ENCODE measurements at regions not wholly inside any gene's neighbourhood (a gene's known extent, or its start where the extent isn't known, plus 50 kb on each side); places are given as distances from the start of the nearest gene placed in this dataset.

DNA sequence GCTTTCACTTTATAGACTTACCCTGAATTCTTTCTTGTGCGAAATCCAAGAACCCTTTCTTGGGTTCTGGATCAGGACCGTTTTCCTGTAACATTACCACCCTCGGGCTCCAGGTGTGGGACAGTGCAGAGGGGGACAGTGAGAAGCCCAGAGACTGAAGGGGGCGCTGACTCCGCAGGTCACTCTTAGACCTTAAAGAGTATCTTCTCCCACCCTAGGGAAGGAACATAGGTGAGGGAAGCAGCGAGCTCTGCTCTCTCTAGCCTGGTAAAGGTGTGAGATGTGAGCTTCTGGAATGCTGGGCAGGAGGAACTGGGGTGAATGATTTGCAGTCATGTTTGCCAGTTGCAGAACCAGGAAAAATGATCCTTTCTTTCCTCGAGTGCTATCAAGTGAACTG is 80.8 kb upstream of the ZNF507 start:
- no peak for TF ChIP-seq RCOR1 (IDR thresholded peaks at IDR 0.05; ENCODE audit: insufficient replicate concordance, low read length)
- TF ChIP-seq, protein P1, sequence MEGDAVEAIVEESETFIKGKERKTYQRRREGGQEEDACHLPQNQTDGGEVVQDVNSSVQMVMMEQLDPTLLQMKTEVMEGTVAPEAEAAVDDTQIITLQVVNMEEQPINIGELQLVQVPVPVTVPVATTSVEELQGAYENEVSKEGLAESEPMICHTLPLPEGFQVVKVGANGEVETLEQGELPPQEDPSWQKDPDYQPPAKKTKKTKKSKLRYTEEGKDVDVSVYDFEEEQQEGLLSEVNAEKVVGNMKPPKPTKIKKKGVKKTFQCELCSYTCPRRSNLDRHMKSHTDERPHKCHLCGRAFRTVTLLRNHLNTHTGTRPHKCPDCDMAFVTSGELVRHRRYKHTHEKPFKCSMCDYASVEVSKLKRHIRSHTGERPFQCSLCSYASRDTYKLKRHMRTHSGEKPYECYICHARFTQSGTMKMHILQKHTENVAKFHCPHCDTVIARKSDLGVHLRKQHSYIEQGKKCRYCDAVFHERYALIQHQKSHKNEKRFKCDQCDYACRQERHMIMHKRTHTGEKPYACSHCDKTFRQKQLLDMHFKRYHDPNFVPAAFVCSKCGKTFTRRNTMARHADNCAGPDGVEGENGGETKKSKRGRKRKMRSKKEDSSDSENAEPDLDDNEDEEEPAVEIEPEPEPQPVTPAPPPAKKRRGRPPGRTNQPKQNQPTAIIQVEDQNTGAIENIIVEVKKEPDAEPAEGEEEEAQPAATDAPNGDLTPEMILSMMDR (conservative IDR thresholded peaks at IDR 0.05; ENCODE audit: low read depth, low read length): no peak
- no peak for TF ChIP-seq RAD21 (IDR thresholded peaks at IDR 0.05; ENCODE audit: low read length)
- TF ChIP-seq, protein P2, sequence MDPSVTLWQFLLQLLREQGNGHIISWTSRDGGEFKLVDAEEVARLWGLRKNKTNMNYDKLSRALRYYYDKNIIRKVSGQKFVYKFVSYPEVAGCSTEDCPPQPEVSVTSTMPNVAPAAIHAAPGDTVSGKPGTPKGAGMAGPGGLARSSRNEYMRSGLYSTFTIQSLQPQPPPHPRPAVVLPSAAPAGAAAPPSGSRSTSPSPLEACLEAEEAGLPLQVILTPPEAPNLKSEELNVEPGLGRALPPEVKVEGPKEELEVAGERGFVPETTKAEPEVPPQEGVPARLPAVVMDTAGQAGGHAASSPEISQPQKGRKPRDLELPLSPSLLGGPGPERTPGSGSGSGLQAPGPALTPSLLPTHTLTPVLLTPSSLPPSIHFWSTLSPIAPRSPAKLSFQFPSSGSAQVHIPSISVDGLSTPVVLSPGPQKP (IDR thresholded peaks at IDR 0.05; ENCODE audit: borderline replicate concordance, low read depth, low read length): no peak
- TF ChIP-seq RFX5 (IDR thresholded peaks at IDR 0.05; ENCODE audit: low read depth, low read length): no peak
- TF ChIP-seq SMC3 (IDR thresholded peaks at IDR 0.05; ENCODE audit: low read depth, low read length): no peak
- TF ChIP-seq POLR2A (IDR thresholded peaks at IDR 0.05; ENCODE audit: low read depth, low read length): no peak
- TF ChIP-seq, protein P3, sequence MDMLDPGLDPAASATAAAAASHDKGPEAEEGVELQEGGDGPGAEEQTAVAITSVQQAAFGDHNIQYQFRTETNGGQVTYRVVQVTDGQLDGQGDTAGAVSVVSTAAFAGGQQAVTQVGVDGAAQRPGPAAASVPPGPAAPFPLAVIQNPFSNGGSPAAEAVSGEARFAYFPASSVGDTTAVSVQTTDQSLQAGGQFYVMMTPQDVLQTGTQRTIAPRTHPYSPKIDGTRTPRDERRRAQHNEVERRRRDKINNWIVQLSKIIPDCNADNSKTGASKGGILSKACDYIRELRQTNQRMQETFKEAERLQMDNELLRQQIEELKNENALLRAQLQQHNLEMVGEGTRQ (IDR thresholded peaks at IDR 0.05; ENCODE audit: low read depth, low read length): no peak
- TF ChIP-seq CEBPB (IDR thresholded peaks at IDR 0.05; ENCODE audit: low read depth, low read length): no peak
- no peak for TF ChIP-seq NFE2L2 (IDR thresholded peaks at IDR 0.05; ENCODE audit: low read depth, low read length)
- no peak for TF ChIP-seq MXI1 (IDR thresholded peaks at IDR 0.05; ENCODE audit: borderline replicate concordance, low read depth, low read length)
- no peak for TF ChIP-seq MAZ (IDR thresholded peaks at IDR 0.05; ENCODE audit: borderline replicate concordance, low read depth, low read length)
- no peak for TF ChIP-seq MAFK (IDR thresholded peaks at IDR 0.05; ENCODE audit: low read depth, low read length)

All from IMR-90 (cell line).